Neutrophil (primary cell): ENCODE measurements at regions not wholly inside any gene's neighbourhood (a gene's known extent, or its start where the extent isn't known, plus 50 kb on each side); places are given as distances from the start of the nearest gene placed in this dataset.

ENCODE experiments used
- H3K27ac ChIP-seq: fragments of 200-600 bp; sonication (generic); 2 replicates; pipeline ENCODE4 v1.5.1; 2016; ENCODE audit warnings: mild to moderate bottlenecking, moderate library complexity
- H3K27me3 ChIP-seq: fragments of 200-600 bp; sonication (generic); 2 replicates; pipeline ENCODE4 v1.6.0; 2016; ENCODE audit warnings: mild to moderate bottlenecking
- H3K36me3 ChIP-seq: fragments of 200-600 bp; sonication (generic); 2 replicates; pipeline ENCODE4 v1.5.1; 2017
- H3K4me1 ChIP-seq, 2 experiments: fragments of 200-600 bp in 1 of 2; sonication (generic) in 1 of 2; 1 replicate in 1 of 2; 2 replicates in 1 of 2; pipeline versions ENCODE4 v1.5.1 to v1.6.1; 2013 to 2016; ENCODE audit warnings: low read depth in 1 of 2, low read length in 1 of 2, mild to moderate bottlenecking in 1 of 2, moderate library complexity in 1 of 2; ENCODE audit not compliant: control insufficient read depth in 1 of 2, insufficient read depth in 1 of 2
- H3K4me3 ChIP-seq, 2 experiments: fragments of 200-600 bp in 1 of 2; sonication (generic) in 1 of 2; 1 replicate in 1 of 2; 2 replicates in 1 of 2; pipeline ENCODE4 v1.5.1; 2013 to 2016; ENCODE audit warnings: low read depth in 1 of 2, low read length in 1 of 2, mild to moderate bottlenecking in 1 of 2, moderate library complexity in 1 of 2
- H3K9me3 ChIP-seq: fragments of 200-600 bp; sonication (generic); 2 replicates; pipeline ENCODE4 v1.5.1; 2016
- CTCF ChIP-seq: fragments of 200-600 bp; sonication (generic); IDR thresholded peaks from 2 replicates; pipeline ENCODE4 v1.5.1; 2016; ENCODE audit warnings: antibody characterized with exemption

- H3K27ac ChIP-seq: no peak overlapping the region
Observed at GRCh38 chr3:176939022-176939817, 258.1 kb downstream of the TBL1XR1 start.

GRCh38 chr3:176937994-176938393 lies 259.3 kb downstream of the TBL1XR1 start:
- H3K4me3 ChIP-seq: no peak overlapping the region
- H3K27ac ChIP-seq: no peak overlapping the region
- H3K36me3 ChIP-seq: no peaks in the 10 kb centered on the region
- TF ChIP-seq CTCF: no peak
- no peaks in the 10 kb centered on the region for H3K9me3 ChIP-seq
- H3K27me3 ChIP-seq: no peaks in the 10 kb centered on the region
- no peaks in the 10 kb centered on the region for H3K4me1 ChIP-seq

More at GRCh38 chr3:176939022-176939817, 258.1 kb downstream of the TBL1XR1 start:
- Histone ChIP-seq H3K27me3 (no peaks in the 10 kb centered on the region), H3K4me1 (no peaks in the 10 kb centered on the region), H3K36me3 (no peaks in the 10 kb centered on the region), H3K4me3 (no peak overlapping the region), H3K9me3 (no peaks in the 10 kb centered on the region)
- TF ChIP-seq CTCF: no peak

- Histone ChIP-seq H3K4me1 (no peaks in the 10 kb centered on the region), H3K4me3 (no peak overlapping the region), H3K27me3 (no peaks in the 10 kb centered on the region), H3K27ac (no peak overlapping the region), H3K36me3 (no peaks in the 10 kb centered on the region), H3K9me3 (no peaks in the 10 kb centered on the region)
- TF ChIP-seq CTCF: no peak
Observed at GRCh38 chr3:176937541-176937940, 259.7 kb downstream of the TBL1XR1 start.

GRCh38 chr3:176935194-176935888 lies 261.9 kb downstream of the TBL1XR1 start:
- TF ChIP-seq CTCF: no peak
- Histone ChIP-seq H3K9me3 (no peaks in the 10 kb centered on the region), H3K36me3 (no peaks in the 10 kb centered on the region), H3K27ac (no peak overlapping the region), H3K4me3 (no peak overlapping the region), H3K27me3 (no peaks in the 10 kb centered on the region), H3K4me1 (no peaks in the 10 kb centered on the region)

GRCh38 chr3:176934698-176935097 lies 262.6 kb downstream of the TBL1XR1 start:
- Histone ChIP-seq H3K27ac (no peak overlapping the region), H3K36me3 (no peaks in the 10 kb centered on the region), H3K4me1 (no peaks in the 10 kb centered on the region), H3K27me3 (no peaks in the 10 kb centered on the region), H3K9me3 (no peaks in the 10 kb centered on the region), H3K4me3 (no peak overlapping the region)
- no peak for TF ChIP-seq CTCF
